ENCODE measurements at regions not wholly inside any gene's neighbourhood (a gene's known extent, or its start where the extent isn't known, plus 50 kb on each side); places are given as distances from the start of the nearest gene placed in this dataset.

DNA sequence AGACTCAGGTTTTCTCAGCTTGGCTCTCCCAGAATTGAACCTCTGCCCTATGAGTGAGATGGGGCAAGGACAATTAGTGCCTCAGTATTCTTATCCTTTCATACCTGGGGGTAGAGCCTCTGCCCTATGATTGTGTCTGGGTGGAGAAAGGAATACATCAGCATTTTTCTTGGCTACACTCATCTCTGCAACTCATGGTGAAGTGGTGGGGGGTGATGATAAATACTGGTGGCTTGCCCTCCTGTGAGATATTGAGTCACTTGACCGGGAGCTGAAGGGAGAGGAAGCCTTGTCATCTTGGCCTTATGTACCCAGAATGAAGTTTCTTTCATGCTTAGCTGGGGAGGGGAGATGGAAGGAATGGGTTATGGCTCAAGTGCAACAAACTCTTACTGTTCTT, 71.3 kb upstream of the ENOX2 start:
- H3K4me3 ChIP-seq (ENCODE audit: low read depth, low read length) = no peak overlapping the region
- peak; percentile 45 for DNase-seq (ENCODE audit: low read depth)

DNA sequence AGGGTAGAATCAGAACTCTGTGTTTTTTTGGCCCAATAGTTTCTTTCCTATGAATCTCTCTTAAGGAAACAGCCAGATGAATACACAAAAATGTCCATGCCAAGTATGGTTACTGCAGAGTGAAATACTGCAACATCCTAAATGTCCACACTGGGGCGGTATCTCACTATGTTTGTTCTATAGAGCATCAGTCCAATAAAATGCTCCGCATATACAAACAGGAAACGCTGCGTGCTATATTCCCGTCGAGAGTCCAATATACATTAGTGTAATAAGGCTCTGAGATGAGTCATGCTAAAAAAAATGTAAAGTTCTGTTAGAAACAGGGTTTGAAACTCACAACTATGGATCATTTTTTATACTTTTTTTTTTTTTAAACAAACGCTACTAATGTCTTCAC, 72.9 kb upstream of the ENOX2 start:
- H3K4me3 ChIP-seq (ENCODE audit: low read depth, low read length) = no peak overlapping the region
- DNase-seq (ENCODE audit: low read depth) = no peak

DNA sequence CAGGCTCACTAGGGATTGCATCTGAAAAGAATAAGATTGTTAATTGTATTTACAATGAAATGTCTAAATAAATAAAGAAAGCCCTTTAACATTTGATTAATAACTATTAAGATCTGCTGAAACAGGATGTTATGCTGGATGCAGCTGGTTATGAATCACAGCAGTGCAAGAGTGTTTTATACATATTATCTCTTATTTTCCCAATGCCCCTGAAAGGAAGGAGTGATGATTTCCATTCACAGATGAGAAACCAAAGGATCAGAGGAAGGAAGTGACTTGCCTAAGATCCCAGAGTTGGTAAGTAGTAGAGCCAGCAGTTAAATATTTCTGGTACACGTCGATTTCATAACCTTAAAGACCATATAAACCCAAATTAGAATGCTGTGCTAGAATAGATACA, 76.3 kb upstream of the ARHGAP36 start:
- DNase-seq (ENCODE audit: low read depth) = no peak
- H3K4me3 ChIP-seq (ENCODE audit: low read depth, low read length) = no peak overlapping the region

DNA sequence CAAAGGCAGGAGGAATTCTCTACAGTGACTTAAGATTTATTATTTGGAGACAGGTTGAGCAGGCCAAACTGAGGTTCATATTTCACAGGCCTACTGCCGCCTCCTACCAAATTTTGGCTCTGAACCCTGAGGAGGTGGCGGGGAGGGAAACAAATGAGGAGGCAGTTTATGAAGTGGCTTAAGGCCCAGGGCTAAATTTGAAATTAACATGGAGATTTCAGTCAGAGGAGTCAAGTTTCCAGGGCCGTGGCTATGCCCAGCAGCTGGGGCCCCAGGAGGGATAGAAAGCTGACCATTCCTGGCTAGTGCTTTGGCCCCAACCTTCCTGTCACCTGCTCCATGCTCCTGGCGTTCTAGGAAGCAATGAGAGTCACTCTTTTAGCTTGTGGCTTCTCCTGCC, 73.4 kb upstream of the ARHGAP36 start:
- DNase-seq (ENCODE audit: low read depth) = no peak

DNA sequence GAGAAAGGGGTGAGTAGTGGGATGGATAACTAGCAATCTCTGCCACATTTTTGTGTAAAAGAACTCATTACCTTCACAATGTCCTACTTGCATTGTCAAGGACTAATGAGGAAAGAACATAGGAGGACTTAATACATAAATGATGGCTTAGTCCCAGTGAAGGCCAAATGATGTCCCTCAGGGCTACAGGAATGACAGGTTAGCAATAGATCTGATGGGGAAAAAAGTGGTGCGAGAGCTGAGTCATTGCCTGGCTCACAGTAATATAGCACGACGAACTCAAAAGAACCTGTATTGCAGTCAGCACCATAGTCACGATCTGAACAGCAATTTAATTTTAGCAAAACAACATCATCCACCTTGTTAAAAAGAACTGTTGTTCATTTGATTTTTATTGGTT, 70.9 kb upstream of the ARHGAP36 start:
- H3K4me3 ChIP-seq (ENCODE audit: low read depth, low read length) = no peak overlapping the region
- DNase-seq (ENCODE audit: low read depth) = no peak

More for the DNA sequence above, 73.4 kb upstream of the ARHGAP36 start:
- no peak overlapping the region for H3K4me3 ChIP-seq (ENCODE audit: low read depth, low read length)

DNA sequence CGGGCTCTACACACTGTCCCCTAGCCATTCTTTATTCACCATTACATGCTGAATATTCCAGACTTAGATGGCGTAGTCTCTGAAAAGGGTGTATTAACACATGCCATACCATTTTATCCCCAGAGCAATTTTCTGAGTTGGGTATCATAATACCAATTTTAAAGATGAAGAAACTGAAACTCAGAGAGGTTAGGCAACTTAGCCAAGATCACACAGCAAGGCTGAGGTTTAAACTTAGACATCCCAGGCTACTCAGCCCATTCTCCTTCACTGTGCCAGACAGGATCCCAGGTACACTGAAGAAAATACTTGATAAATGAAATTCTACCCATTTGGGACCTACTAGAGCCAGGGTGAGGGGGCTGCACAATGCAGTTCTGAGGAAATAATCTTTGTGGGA, 67.4 kb upstream of the ARHGAP36 start:
- DNase-seq (ENCODE audit: low read depth) = no peak
- H3K4me3 ChIP-seq (ENCODE audit: low read depth, low read length) = no peak overlapping the region

DNA sequence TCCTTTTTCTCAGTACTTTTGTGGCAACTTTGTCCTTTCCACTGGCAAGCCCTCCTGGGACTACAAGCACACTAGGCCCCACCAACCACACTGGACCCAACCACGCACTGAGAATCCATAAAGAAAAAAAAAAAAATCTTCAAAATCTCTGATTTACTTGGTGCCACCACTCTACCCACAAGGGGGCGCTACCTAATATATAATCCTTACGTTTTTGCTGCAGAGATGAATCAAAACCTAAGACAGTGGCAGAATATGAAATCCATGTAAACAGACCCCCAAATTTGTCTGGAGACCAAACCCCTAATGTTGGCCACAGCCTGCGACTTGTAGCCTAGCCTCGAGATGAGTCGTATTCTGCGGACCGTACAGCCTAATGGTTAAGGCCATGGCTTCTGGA, 63.5 kb upstream of the ARHGAP36 start:
- no peak for DNase-seq (ENCODE audit: low read depth)
- no peak overlapping the region for H3K4me3 ChIP-seq (ENCODE audit: low read depth, low read length)

DNA sequence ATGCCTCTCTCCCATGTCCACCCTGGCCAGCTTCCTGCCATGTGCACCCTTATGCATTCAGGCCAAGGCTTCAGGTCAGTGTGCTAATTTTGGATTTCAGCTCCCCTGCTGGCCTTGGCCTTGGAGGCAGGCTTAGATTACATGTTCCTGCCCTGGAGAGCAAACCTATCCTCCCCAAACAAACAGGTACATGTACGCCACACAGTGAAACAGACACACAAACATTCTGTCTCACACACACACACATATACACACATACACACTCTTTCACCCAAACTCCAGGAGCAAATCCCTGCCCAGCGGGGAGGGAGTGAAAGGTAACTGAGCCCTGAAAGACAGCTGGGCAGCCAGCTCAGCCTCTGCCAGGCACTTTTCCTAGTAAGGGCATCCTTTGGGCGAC, 62.7 kb upstream of the ARHGAP36 start:
- H3K4me3 ChIP-seq (ENCODE audit: low read depth, low read length) = no peak overlapping the region
- DNase-seq (ENCODE audit: low read depth) = no peak

DNA sequence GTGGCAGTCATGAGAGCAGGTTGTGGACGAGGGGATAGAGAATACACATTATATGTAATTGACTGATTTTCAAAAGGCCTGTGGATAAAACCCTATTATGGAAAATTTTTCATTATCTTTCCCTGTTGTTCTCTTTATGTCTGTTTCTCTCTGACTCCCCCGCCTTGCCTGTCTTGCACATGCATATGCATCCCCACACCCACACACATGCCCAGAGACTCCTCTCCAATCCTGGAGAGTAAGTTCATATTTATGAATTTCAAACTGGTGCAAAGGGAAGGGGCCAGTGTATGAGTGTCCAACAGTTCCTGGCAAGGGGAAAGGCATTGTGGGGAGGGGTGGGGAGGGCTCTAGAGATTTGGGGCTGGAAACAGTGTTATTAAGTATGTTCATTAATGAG, 60.8 kb upstream of the ARHGAP36 start:
- DNase-seq (ENCODE audit: low read depth) = no peak
- no peak overlapping the region for H3K4me3 ChIP-seq (ENCODE audit: low read depth, low read length)

DNA sequence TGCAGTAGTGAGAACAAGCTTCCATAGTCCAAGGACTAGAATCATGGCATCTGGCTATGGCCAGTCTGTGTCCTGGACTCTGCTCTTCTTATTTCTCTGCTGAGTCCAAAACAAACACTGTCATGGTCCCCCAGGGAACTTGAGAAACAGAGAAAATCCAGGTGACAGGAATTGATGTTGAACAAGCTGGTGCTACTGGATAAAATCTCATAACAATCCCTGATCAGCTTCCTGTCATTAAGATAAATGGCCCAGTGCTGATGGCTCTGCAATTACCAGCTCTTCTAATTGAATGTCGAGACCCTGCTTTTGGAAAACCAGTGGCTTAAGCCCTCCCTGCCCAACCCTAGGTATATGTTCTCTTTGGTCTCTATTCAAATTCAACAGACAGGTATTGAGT, 58.8 kb upstream of the ARHGAP36 start:
- DNase-seq (ENCODE audit: low read depth) = no peak
- H3K4me3 ChIP-seq (ENCODE audit: low read depth, low read length) = no peak overlapping the region

All from skeletal muscle cell (primary cell).